Peyer's patch (tissue), 4 donors: ENCODE measurements at regions not wholly inside any gene's neighbourhood (a gene's known extent, or its start where the extent isn't known, plus 50 kb on each side); places are given as distances from the start of the nearest gene placed in this dataset.

Source experiments
- DNase-seq, 3 donors: peaks; one replicate each; pipeline ENCODE4 v3.0.0-alpha.2; 2017 to 2019
- H3K27ac ChIP-seq, 4 donors: fragments of 200-600 bp; sonication (generic); one replicate each; pipeline ENCODE4 v1.5.1; 2016 to 2019
- H3K27me3 ChIP-seq, 2 donors: fragments of 200-600 bp; sonication (generic); one replicate each; pipeline ENCODE4 v1.5.1; 2019
- H3K36me3 ChIP-seq, 3 donors: fragments of 200-600 bp; sonication (generic); one replicate each; pipeline ENCODE4 v1.5.1; 2016 to 2019
- H3K4me1 ChIP-seq, 4 donors: fragments of 200-600 bp; sonication (generic); one replicate each; pipeline ENCODE4 v1.5.1; 2016 to 2019
- H3K4me3 ChIP-seq, 4 donors: fragments of 200-600 bp; sonication (generic); 1 replicate in 3 of 4; 2 replicates in 1 of 4; pipeline ENCODE4 v1.5.1; 2016 to 2019; ENCODE audit warnings: mild to moderate bottlenecking in 1 of 4
- H3K9me3 ChIP-seq, 4 donors: fragments of 200-600 bp; sonication (generic); one replicate each; pipeline ENCODE4 v1.5.1; 2016 to 2019; ENCODE audit warnings: mild to moderate bottlenecking in 1 of 4
- POLR2A ChIP-seq, 2 donors: fragments of 450-650 bp; IDR thresholded peaks; one replicate each; pipeline ENCODE4 v1.5.1; 2017; ENCODE audit warnings: antibody characterized with exemption in 2 of 2, mild to moderate bottlenecking in 2 of 2, moderate library complexity in 2 of 2
- TF ChIP-seq, protein P1 (sequence below), 6 experiments: fragments of 450-650 bp in 4 of 6; fragments of 200-600 bp in 2 of 6; sonication (generic) in 1 of 6; IDR thresholded peaks; one replicate each; pipeline ENCODE4 v1.5.1; 2017 to 2019; ENCODE audit warnings: antibody characterized with exemption in 6 of 6, mild to moderate bottlenecking in 3 of 6, moderate library complexity in 1 of 6

GRCh38 chr14:21939836-21940235, 266.2 kb upstream of the OR4E1 start:
- Histone ChIP-seq H3K4me3 (no peak overlapping the region), H3K27me3 (no peaks in the 10 kb centered on the region), H3K9me3 (no peaks in the 10 kb centered on the region), H3K36me3 (no peaks in the 10 kb centered on the region), H3K27ac (no peak overlapping the region), H3K4me1 (no peaks in the 10 kb centered on the region)
- TF ChIP-seq, protein P1, sequence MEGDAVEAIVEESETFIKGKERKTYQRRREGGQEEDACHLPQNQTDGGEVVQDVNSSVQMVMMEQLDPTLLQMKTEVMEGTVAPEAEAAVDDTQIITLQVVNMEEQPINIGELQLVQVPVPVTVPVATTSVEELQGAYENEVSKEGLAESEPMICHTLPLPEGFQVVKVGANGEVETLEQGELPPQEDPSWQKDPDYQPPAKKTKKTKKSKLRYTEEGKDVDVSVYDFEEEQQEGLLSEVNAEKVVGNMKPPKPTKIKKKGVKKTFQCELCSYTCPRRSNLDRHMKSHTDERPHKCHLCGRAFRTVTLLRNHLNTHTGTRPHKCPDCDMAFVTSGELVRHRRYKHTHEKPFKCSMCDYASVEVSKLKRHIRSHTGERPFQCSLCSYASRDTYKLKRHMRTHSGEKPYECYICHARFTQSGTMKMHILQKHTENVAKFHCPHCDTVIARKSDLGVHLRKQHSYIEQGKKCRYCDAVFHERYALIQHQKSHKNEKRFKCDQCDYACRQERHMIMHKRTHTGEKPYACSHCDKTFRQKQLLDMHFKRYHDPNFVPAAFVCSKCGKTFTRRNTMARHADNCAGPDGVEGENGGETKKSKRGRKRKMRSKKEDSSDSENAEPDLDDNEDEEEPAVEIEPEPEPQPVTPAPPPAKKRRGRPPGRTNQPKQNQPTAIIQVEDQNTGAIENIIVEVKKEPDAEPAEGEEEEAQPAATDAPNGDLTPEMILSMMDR (IDR thresholded peaks at IDR 0.05), result no peak
- no peak for TF ChIP-seq POLR2A (IDR thresholded peaks at IDR 0.05)
- DNase-seq, result no peak

DNA sequence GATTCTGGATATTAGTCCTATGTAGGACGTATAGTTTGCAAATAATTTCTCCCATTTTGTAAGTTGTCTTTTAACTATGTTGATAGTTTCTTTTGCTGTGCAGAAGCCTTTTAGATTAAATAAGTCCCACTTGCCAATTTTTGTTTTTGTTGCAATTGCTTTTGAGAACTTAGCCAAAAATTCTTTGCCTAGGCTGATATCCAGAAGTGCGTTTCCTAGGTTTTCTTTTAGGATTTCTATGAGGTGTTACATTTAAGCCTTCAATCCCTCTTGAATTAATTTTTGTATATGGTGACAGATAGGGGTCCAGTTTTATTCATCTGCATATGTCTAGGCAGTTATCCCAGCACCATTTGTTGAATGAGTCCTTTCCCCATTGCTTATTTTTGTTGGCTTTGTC, 264.4 kb upstream of the OR4E1 start:
- no peak for TF ChIP-seq POLR2A (IDR thresholded peaks at IDR 0.05)
- TF ChIP-seq, protein P1 (IDR thresholded peaks at IDR 0.05), result no peak
- Histone ChIP-seq H3K27me3 (no peaks in the 10 kb centered on the region), H3K4me1 (no peaks in the 10 kb centered on the region), H3K27ac (no peak overlapping the region), H3K4me3 (no peak overlapping the region), H3K9me3 (no peaks in the 10 kb centered on the region), H3K36me3 (no peaks in the 10 kb centered on the region)
- DNase-seq, result no peak

DNA sequence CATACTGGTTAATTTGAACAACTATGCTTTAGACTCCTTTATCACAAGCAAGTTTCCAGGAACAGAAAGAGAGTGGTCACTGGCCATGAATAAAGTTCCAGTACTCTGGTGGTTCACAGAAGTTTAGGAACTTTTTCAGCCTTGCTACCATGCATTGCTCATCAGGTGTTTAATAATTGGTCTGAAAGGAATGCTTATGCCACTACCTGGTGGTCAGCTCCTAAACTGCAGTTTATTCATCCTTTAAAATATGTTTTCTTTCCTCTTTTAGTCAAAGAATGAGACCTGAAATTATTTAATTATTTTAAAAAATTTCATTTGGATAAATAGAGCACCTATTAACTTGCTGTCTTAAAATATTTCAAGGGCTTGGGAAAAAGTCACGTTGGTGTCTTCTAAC, 260.1 kb upstream of the OR4E1 start:
- no peaks in the 10 kb centered on the region for H3K9me3 ChIP-seq
- TF ChIP-seq, protein P1 (IDR thresholded peaks at IDR 0.05), result peak; percentile 26 to 45 (median 34)
- TF ChIP-seq POLR2A (IDR thresholded peaks at IDR 0.05), result no peak
- H3K4me1 ChIP-seq, result no peaks in the 10 kb centered on the region
- no peaks in the 10 kb centered on the region for H3K36me3 ChIP-seq
- DNase-seq, result no peak
- no peak overlapping the region for H3K27ac ChIP-seq
- no peaks in the 10 kb centered on the region for H3K27me3 ChIP-seq
- H3K4me3 ChIP-seq, result no peak overlapping the region

DNA sequence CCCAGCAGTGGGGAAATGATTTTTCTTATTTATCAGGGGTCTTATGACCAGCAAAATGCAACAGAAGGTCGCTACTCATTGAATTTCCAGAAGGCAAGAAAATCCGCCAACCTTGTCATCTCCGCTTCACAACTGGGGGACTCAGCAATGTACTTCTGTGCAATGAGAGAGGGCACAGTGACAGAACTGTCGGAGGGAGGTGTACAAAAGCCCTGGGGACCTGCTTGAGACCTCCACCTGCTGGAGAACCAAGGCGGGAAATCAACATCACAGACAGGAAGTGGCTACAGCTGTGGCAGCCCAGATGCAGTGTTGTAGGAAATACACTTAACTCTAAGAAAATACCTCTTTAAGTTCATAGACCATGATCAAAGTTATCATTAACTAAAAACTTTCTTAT, 250.9 kb upstream of the OR4E1 start:
- Histone ChIP-seq H3K4me3 (no peak overlapping the region), H3K36me3 (no peaks in the 10 kb centered on the region), H3K27me3 (no peaks in the 10 kb centered on the region), H3K4me1 (peaks cover 0 to 6% (median 0%) of the 10 kb centered on the region in 4 donors), H3K27ac (peak overlapping the region; percentile 19 to 72 (median 40)), H3K9me3 (no peaks in the 10 kb centered on the region)
- DNase-seq, result peak in 2 of 3 donors; percentile 83 to 91
- TF ChIP-seq POLR2A (IDR thresholded peaks at IDR 0.05), result no peak
- TF ChIP-seq, protein P1 (IDR thresholded peaks at IDR 0.05), result peak in 1 of 6 experiments; percentile 19

DNA sequence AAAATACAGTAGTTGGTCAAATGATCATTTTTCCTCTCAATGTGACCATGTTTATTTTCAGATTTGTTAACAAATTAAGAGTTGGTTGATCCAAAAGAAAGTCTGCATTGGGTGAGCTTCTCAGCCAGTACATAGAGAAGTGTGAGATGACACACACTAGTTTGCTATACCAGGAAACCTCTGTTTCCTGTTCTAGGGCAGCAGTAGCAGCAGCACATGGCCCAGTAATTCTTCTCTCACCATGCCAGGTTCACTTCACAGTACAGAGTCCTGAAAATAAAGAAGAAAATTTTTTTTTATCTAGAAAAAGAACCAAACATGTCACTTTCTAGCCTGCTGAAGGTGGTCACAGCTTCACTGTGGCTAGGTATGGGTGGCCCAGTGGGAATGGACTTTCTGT, 250.2 kb upstream of the OR4E1 start:
- Histone ChIP-seq H3K36me3 (no peaks in the 10 kb centered on the region), H3K27me3 (no peaks in the 10 kb centered on the region), H3K4me1 (peaks cover 0 to 6% (median 0%) of the 10 kb centered on the region in 4 donors), H3K9me3 (no peaks in the 10 kb centered on the region), H3K4me3 (no peak overlapping the region), H3K27ac (peak overlapping the region; percentile 19 to 72 (median 42))
- TF ChIP-seq POLR2A (IDR thresholded peaks at IDR 0.05), result no peak
- TF ChIP-seq, protein P1 (IDR thresholded peaks at IDR 0.05), result no peak
- peak in 2 of 3 donors; percentile 30 to 64 for DNase-seq

GRCh38 chr14:21921453-21921852, 247.8 kb upstream of the OR4E1 start:
- no peaks in the 10 kb centered on the region for H3K27me3 ChIP-seq
- H3K4me1 ChIP-seq, result peaks cover 0 to 6% (median 0%) of the 10 kb centered on the region in 4 donors
- no peaks in the 10 kb centered on the region for H3K36me3 ChIP-seq
- H3K9me3 ChIP-seq, result no peaks in the 10 kb centered on the region
- H3K4me3 ChIP-seq, result no peak overlapping the region
- no peak for TF ChIP-seq POLR2A (IDR thresholded peaks at IDR 0.05)
- TF ChIP-seq, protein P1 (IDR thresholded peaks at IDR 0.05), result no peak
- no peak for DNase-seq
- no peak overlapping the region for H3K27ac ChIP-seq
